Breast epithelium (tissue), 3 donors: ENCODE measurements at regions not wholly inside any gene's neighbourhood (a gene's known extent, or its start where the extent isn't known, plus 50 kb on each side); places are given as distances from the start of the nearest gene placed in this dataset.

Experiments used
- POLR2A ChIP-seq: fragments of 450-650 bp; IDR thresholded peaks from one replicate; pipeline ENCODE4 v1.6.1; 2016; ENCODE audit warnings: antibody characterized with exemption, mild to moderate bottlenecking, moderate library complexity
- TF ChIP-seq, protein P1 (sequence below), 3 donors: fragments of 450-650 bp; IDR thresholded peaks; one replicate each; pipeline ENCODE4 v1.5.1; 2016 to 2017; ENCODE audit warnings: antibody characterized with exemption in 3 of 3, mild to moderate bottlenecking in 3 of 3, moderate library complexity in 3 of 3

DNA sequence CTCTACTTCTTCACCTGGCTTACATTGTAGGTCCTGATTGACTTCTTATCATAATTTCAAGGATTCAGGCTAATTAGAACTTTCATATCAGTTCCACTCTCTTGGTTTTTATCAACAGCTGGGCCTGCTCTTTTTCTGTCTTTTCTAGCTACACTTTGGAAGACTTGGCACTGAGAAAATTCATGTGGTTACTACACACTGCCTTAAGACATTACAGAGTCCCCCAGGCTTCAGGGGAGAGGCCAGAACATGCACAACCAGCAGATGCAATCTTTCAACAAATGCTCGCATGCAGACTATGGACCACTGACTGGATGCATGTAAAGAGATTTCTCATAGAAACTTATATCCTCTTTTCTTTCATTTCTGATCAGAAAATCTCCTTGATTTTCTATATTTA is 423.5 kb downstream of the TUSC7 start:
- TF ChIP-seq, protein P1, sequence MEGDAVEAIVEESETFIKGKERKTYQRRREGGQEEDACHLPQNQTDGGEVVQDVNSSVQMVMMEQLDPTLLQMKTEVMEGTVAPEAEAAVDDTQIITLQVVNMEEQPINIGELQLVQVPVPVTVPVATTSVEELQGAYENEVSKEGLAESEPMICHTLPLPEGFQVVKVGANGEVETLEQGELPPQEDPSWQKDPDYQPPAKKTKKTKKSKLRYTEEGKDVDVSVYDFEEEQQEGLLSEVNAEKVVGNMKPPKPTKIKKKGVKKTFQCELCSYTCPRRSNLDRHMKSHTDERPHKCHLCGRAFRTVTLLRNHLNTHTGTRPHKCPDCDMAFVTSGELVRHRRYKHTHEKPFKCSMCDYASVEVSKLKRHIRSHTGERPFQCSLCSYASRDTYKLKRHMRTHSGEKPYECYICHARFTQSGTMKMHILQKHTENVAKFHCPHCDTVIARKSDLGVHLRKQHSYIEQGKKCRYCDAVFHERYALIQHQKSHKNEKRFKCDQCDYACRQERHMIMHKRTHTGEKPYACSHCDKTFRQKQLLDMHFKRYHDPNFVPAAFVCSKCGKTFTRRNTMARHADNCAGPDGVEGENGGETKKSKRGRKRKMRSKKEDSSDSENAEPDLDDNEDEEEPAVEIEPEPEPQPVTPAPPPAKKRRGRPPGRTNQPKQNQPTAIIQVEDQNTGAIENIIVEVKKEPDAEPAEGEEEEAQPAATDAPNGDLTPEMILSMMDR (IDR thresholded peaks at IDR 0.05): no peak
- no peak for TF ChIP-seq POLR2A
